ENCODE measurements at regions not wholly inside any gene's neighbourhood (a gene's known extent, or its start where the extent isn't known, plus 50 kb on each side); places are given as distances from the start of the nearest gene placed in this dataset.
A peak's percentile ranks its signal among the peaks of the same experiment; 100 is the strongest.

DNA sequence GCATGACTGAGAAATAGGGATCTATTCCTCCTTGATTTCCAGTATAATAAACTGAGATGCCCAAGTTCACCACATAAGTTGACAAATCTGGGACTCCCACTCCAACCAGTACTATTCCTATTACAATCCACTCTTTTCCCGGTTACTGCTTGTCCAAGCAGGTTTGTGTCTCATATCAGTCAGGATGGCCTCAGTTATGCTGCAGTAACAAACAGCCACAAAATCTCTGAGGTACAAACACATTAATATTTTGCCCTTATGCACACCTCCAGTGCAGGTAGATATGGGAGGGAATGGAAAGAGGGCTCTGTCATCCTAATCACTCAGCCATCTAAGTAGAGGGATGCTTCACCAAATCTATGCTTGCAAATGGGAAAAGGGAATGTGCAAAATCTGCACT is 207.8 kb downstream of the RAB28 start:
- H3K4me3 Mint-ChIP-seq: no peak overlapping the region
- no peaks in the 10 kb centered on the region for H3K27me3 Mint-ChIP-seq
- ATAC-seq (ENCODE audit: low read depth in 2 of 2) (no peak), DNase-seq (no peak)
- H3K9me3 Mint-ChIP-seq: peaks cover 17 to 46% (median 39%) of the 10 kb centered on the region in 7 donors
- peaks cover 11 to 31% of the 10 kb centered on the region in 2 donors for H3K36me3 Mint-ChIP-seq
- no peaks in the 10 kb centered on the region for H3K4me1 Mint-ChIP-seq
- no peak overlapping the region for H3K27ac Mint-ChIP-seq

DNA sequence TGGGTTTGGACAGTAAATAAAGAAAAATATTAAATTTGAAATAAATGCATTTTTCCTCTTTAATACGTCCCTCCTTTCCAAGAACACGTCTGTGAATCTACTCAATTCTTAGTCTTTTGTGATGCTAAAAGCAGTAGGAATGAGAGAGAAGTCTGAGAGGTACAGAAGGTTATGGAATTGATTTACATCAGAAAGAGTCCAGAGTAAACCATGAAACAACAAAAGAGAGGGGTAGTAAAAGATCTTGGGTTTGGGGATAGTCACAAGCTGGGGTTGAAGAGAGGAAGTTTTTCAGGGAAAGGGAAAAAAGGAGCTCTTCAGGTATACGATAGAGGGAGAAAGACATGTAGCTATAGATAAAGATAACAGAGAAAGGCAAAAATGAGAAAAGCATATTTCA is 215.4 kb downstream of the RAB28 start:
- Mint-ChIP-seq H3K4me3 (no peak overlapping the region), H3K27me3 (no peaks in the 10 kb centered on the region), H3K27ac (no peak overlapping the region), H3K36me3 (peaks cover 0 to 5% of the 10 kb centered on the region in 2 donors), H3K4me1 (peaks cover 0 to 5% (median 0%) of the 10 kb centered on the region in 3 donors), H3K9me3 (peaks cover 0 to 27% (median 21%) of the 10 kb centered on the region in 7 donors)
- DNase-seq: no peak
- no peak for ATAC-seq (ENCODE audit: low read depth in 2 of 2)

DNA sequence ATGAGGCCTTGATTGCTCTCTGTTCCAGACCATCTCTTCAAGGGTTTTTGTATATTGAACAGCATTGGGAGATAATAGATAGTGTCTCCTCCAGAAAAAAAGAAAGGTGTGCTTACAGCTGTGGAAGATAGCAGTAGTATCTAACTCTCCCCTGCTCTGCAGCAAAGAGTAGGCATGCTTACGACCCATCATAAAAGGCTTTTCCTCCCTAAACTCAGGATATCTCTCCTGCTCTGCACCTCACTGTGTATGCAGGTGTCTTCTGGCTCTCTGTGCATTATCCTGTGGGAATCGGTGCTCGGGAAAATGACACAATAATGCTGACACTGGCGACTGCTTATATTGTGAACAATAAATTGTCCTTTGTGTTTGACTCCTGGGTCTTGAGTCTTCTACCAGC is 216.0 kb downstream of the RAB28 start:
- no peak overlapping the region for H3K27ac Mint-ChIP-seq
- H3K4me3 Mint-ChIP-seq: no peak overlapping the region
- peaks cover 0 to 22% (median 18%) of the 10 kb centered on the region in 7 donors for H3K9me3 Mint-ChIP-seq
- H3K36me3 Mint-ChIP-seq: peaks cover 0 to 5% of the 10 kb centered on the region in 2 donors
- DNase-seq (no peak), ATAC-seq (ENCODE audit: low read depth in 2 of 2) (no peak)
- peaks cover 0 to 5% (median 0%) of the 10 kb centered on the region in 3 donors for H3K4me1 Mint-ChIP-seq
- no peaks in the 10 kb centered on the region for H3K27me3 Mint-ChIP-seq

DNA sequence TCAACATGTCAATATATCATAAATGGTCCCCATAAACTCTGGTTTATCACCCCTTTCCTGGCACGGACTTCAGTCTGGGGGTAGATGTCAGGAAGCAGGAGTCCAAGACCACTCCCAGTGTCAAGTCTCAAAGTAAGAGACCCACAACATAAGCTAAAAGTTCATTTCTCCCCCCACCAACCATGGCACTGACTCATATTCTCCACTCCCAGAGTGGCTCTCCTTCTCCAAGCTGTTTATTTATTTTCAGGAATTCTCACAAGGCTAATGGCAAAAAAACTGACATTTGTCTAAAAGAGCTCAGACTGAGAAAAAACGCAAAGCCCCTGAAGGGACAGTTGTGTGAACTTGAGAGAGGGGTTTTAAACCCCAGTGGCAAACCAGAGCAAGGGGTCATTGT is 217.0 kb downstream of the RAB28 start:
- no peak overlapping the region for H3K27ac Mint-ChIP-seq
- peaks cover 0 to 5% (median 0%) of the 10 kb centered on the region in 3 donors for H3K4me1 Mint-ChIP-seq
- H3K27me3 Mint-ChIP-seq: no peaks in the 10 kb centered on the region
- DNase-seq (no peak), ATAC-seq (ENCODE audit: low read depth in 2 of 2) (no peak)
- H3K4me3 Mint-ChIP-seq: no peak overlapping the region
- H3K36me3 Mint-ChIP-seq: peaks cover 0 to 5% of the 10 kb centered on the region in 2 donors
- peaks cover 0 to 18% (median 11%) of the 10 kb centered on the region in 7 donors for H3K9me3 Mint-ChIP-seq

DNA sequence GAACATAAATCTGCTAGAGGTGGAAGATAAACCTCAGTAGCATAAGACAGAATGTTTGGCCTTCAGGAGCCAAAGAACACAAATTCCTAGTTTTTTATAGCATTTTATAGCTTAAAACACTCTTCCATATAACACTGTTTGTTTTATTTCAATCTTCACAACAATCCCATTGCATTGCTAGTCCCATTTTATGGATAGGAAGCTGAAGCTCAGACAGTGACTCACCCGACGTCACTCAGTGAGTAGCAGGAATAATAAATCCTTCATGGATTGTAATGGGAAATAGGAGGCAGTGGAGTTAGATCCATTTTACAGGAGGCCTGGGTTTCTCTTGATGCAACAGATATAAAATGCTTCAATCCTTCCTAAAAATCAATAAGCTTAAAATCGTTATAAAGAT is 217.5 kb downstream of the RAB28 start:
- H3K36me3 Mint-ChIP-seq: peaks cover 0 to 5% of the 10 kb centered on the region in 2 donors
- peaks cover 0 to 5% (median 0%) of the 10 kb centered on the region in 3 donors for H3K4me1 Mint-ChIP-seq
- no peak for ATAC-seq (ENCODE audit: low read depth in 2 of 2)
- DNase-seq: no peak
- no peak overlapping the region for H3K4me3 Mint-ChIP-seq
- peaks cover 0 to 14% (median 8%) of the 10 kb centered on the region in 7 donors for H3K9me3 Mint-ChIP-seq
- no peaks in the 10 kb centered on the region for H3K27me3 Mint-ChIP-seq
- H3K27ac Mint-ChIP-seq: no peak overlapping the region

DNA sequence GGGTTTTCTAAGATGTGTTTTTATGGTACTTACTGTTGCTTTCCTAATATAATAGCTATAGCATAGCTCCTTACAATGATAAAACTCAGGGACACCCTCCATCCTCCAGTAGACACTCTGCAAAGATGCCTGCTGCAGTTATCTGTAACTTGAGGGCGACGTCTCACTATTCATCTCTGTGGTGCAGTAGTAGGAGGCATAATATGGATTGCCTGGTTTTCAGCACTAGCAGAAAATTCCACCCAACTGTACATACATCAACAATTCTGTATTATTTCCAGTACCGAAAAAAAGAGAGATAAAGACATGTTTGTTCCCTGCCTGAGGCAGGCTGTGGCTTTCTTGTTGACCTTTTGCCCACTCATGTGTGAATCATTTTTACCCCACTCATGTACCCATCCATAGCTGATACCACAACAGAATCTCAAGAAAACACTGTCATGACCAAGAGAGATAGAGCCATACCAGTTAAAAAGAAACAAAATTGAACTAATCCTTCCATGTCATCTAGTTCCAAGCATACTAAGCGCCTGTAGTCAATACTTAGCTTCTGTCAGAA is 220.1 kb downstream of the RAB28 start:
- H3K27ac Mint-ChIP-seq: no peak overlapping the region
- no peaks in the 10 kb centered on the region for H3K9me3 Mint-ChIP-seq
- no peaks in the 10 kb centered on the region for H3K36me3 Mint-ChIP-seq
- ATAC-seq (ENCODE audit: low read depth in 2 of 2) (no peak), DNase-seq (no peak)
- H3K27me3 Mint-ChIP-seq: no peaks in the 10 kb centered on the region
- H3K4me1 Mint-ChIP-seq: peaks cover 0 to 5% (median 0%) of the 10 kb centered on the region in 3 donors
- H3K4me3 Mint-ChIP-seq: no peak overlapping the region

DNA sequence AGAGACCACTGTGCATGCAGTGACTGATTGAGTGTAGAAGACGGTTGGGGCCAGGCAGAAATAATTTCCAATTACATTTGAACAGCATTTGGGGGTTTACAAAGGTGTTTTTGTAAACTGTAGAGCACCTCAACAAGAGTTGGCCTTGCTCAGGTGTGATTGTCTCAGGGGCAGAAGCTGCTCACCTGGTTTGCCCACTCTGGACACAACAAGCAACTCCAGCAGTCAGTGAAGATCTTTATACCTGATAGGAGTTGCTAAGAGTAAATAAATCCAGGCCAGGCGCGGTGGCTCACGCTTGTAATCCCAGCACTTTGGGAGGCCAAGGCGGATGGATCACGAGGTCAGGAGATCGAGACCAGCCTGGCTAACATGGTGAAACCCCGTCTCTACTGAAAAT is 221.3 kb downstream of the RAB28 start:
- DNase-seq (no peak), ATAC-seq (ENCODE audit: low read depth in 2 of 2) (no peak)
- peaks cover 0 to 5% (median 0%) of the 10 kb centered on the region in 3 donors for H3K4me1 Mint-ChIP-seq

DNA sequence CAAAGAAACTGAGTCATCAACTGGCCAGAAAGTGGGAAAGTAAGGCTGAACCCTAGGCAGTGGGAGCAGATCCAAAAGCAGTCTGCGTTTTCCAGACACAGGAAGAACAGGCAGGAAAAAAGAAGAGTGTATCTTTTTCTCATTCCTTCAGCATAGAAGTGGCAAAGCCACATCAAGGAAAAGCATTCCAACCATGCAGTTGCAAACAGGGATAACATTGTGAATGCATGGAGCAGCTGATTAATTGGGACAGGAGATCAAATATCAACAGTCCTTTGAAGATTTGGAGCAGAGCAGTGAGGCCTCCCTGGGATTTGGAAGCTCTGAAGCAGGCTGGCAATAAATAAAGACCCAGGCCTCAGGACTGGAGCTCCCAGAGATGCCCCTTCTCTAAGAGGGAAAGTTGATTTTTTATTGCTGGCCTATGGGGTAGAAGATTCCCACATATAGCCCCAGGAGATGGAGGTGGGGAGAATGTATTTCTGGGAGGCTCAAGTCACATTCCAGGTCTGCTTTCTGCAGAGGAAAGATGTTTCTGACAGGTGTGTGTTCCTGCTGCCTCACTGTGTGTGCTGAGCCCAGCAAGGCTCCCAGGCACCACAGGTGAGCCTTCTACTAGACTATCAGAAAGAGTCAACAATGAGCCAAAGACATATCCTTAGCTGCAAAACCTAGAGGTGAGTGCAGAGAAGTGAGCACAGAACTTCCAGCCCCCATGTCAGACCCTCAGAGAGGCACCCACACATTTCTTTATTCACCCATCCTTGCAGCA is 222.5 kb downstream of the RAB28 start:
- no peak overlapping the region for H3K4me3 Mint-ChIP-seq

More for the DNA sequence above, 221.3 kb downstream of the RAB28 start:
- no peak overlapping the region for H3K4me3 Mint-ChIP-seq
- no peaks in the 10 kb centered on the region for H3K36me3 Mint-ChIP-seq
- H3K27me3 Mint-ChIP-seq: no peaks in the 10 kb centered on the region
- H3K27ac Mint-ChIP-seq: no peak overlapping the region
- no peaks in the 10 kb centered on the region for H3K9me3 Mint-ChIP-seq

DNA sequence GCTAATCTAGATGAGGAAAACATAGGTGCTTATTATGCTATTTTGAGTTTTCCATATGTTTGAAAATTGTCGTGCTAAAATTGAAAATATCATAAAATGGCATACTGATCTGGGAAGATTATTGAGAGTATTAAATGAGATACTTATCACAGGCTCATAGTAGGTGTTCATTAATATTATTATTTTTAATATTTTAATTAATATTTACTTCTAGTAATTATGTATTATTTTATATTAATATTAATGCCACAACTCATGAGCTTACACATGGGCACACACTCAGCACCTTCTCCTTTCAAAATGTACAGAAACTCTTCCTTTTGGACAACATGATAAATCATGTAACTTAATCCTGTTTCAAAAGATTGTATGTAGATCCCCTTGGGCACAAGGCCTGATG is 223.6 kb downstream of the RAB28 start:
- H3K4me3 Mint-ChIP-seq: no peak overlapping the region
- no peak overlapping the region for H3K27ac Mint-ChIP-seq
- DNase-seq: no peak
- H3K27me3 Mint-ChIP-seq: no peaks in the 10 kb centered on the region
- H3K36me3 Mint-ChIP-seq: no peaks in the 10 kb centered on the region
- no peak for ATAC-seq (ENCODE audit: low read depth in 2 of 2)
- peaks cover 0 to 5% (median 0%) of the 10 kb centered on the region in 3 donors for H3K4me1 Mint-ChIP-seq
- H3K9me3 Mint-ChIP-seq: peaks cover 0 to 2% (median 0%) of the 10 kb centered on the region in 7 donors

More for the DNA sequence above, 222.5 kb downstream of the RAB28 start:
- H3K36me3 Mint-ChIP-seq: no peaks in the 10 kb centered on the region
- no peak for ATAC-seq (ENCODE audit: low read depth in 2 of 2)
- H3K4me1 Mint-ChIP-seq: peaks cover 0 to 5% (median 0%) of the 10 kb centered on the region in 3 donors
- H3K9me3 Mint-ChIP-seq: no peaks in the 10 kb centered on the region
- peak overlapping the region in 1 of 6 donors; percentile 76 for H3K27ac Mint-ChIP-seq
- no peak for DNase-seq
- H3K27me3 Mint-ChIP-seq: no peaks in the 10 kb centered on the region

DNA sequence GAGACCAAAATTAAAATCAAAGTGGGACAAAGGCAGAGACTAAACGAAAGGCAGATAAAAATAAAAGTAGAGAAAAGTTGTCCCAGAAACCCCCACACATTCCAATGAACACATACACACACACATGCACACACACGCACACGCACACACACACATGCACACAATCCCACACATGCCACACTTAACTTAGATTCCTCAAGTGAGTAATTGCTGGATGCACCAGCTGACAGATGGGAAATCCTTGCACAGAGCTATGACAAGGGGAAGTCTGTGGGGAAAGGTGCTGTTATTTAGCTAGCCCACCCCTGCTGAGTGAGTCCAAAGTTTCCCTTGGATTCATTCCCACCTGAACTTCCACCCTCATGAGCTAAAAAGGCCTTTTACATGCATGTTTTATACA is 233.9 kb downstream of the RAB28 start:
- peaks cover 8 to 40% of the 10 kb centered on the region in 2 donors for H3K36me3 Mint-ChIP-seq
- H3K4me1 Mint-ChIP-seq: no peaks in the 10 kb centered on the region
- peak overlapping the region in 1 of 6 donors; percentile 9 for H3K27ac Mint-ChIP-seq
- H3K9me3 Mint-ChIP-seq: peaks cover 16 to 48% (median 29%) of the 10 kb centered on the region in 7 donors
- no peak overlapping the region for H3K4me3 Mint-ChIP-seq
- no peaks in the 10 kb centered on the region for H3K27me3 Mint-ChIP-seq
- no peak for ATAC-seq (ENCODE audit: low read depth in 2 of 2)
- no peak for DNase-seq

DNA sequence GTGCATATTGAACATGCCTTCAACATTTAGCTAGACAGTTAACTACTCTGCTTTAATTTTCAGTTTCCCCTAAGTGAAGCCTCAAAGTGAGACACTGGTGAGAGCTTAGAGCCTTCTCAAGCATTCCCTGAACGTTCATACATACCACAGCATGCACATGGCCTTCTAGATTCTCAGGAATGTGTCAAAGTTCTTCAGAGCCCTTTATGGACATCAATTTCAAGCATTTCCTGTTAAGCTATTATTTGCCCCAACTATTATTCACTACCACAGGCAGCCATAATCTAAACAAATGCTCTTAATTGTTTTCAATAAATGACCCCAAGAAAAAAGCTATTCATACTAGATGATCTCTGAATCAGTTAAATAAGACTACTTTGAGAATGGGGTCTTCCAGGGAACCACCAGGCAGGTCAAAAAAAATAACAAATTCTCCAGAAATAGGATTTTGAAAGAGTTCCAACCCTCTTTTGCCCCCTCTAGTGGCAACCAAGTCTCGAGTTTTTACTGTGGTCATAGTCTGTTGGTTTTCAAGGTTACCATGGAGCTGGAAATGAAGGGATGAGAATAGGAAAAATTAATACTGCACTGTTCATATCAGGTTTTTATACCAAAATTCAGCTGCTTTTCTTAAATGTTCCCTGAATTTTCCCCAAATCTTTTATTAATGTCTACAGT is 235.4 kb downstream of the RAB28 start:
- DNase-seq: no peak
- peaks cover 16 to 49% (median 27%) of the 10 kb centered on the region in 7 donors for H3K9me3 Mint-ChIP-seq
- no peak overlapping the region for H3K27ac Mint-ChIP-seq
- H3K4me3 Mint-ChIP-seq: no peak overlapping the region
- H3K4me1 Mint-ChIP-seq: no peaks in the 10 kb centered on the region
- peaks cover 8 to 40% of the 10 kb centered on the region in 2 donors for H3K36me3 Mint-ChIP-seq
- H3K27me3 Mint-ChIP-seq: no peaks in the 10 kb centered on the region
- no peak for ATAC-seq (ENCODE audit: low read depth in 2 of 2)

DNA sequence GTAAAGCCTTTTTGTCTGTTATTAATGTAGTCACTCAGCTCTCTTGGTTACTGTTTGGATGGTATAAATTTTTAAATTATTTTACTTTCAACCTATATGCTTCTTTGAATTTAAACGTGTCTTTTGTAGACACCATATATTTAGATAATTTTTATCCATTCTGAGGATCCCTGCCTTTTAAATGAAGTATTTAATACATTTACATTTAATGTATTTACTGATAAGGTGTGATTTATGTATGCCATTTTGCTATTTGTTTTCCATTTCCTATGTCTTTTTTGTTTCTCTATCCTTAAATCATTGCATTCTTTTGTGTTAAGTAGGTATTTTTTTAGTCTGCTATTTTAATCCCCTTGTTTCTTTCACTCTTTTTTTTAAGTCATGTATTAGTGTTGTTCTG is 238.0 kb downstream of the RAB28 start:
- Mint-ChIP-seq H3K4me3 (no peak overlapping the region), H3K27me3 (no peaks in the 10 kb centered on the region), H3K36me3 (peaks cover 8 to 35% of the 10 kb centered on the region in 2 donors), H3K4me1 (no peaks in the 10 kb centered on the region), H3K27ac (no peak overlapping the region), H3K9me3 (peaks cover 16 to 49% (median 27%) of the 10 kb centered on the region in 7 donors)
- DNase-seq (no peak), ATAC-seq (ENCODE audit: low read depth in 2 of 2) (no peak)

DNA sequence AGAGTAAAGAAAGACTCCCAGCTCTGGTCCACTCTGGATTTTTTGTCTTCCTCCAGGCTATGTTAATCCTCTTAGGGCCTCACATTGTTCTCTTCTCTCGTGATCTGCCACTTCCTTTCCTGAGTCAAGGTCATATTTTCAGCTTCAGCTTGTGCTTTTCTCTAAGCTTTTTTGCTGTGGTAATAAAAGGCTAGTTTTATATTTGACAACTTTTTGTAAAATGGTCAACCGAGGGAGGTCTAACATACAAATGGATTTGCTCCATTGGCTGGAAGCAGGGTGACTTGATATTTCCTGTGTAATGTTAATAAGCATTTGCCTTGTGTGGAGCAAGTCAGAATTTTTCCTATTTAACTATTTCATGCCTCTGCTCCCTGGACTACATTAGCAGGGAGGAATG is 239.7 kb downstream of the RAB28 start:
- Mint-ChIP-seq H3K36me3 (peaks cover 8 to 24% of the 10 kb centered on the region in 2 donors), H3K4me1 (no peaks in the 10 kb centered on the region), H3K4me3 (no peak overlapping the region), H3K27ac (no peak overlapping the region), H3K27me3 (no peaks in the 10 kb centered on the region), H3K9me3 (peaks cover 8 to 40% (median 25%) of the 10 kb centered on the region in 7 donors)
- no peak for DNase-seq
- ATAC-seq (ENCODE audit: low read depth in 2 of 2): no peak

DNA sequence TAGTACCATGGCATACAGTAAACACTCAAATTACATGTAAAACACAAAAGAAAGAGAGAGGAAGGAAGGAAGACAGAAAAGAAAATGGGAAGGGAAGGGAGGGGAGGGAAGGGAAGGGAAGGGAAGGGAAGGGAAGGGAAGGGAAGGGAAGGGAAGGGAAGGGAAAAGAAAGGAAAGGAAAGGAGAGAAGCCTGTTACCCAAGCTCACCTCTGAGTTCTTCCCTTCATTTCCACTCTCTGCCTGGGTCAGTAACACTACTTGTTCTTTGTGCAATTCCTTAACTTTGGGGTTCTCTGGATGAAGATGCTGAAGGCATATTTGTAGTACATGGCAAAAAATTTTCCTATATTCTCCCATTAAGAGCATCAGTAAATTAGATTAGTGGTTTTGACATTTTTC is 241.0 kb downstream of the RAB28 start:
- peaks cover 6 to 30% (median 20%) of the 10 kb centered on the region in 7 donors for H3K9me3 Mint-ChIP-seq
- DNase-seq (no peak), ATAC-seq (ENCODE audit: low read depth in 2 of 2) (no peak)
- no peak overlapping the region for H3K27ac Mint-ChIP-seq
- no peaks in the 10 kb centered on the region for H3K27me3 Mint-ChIP-seq
- no peaks in the 10 kb centered on the region for H3K4me1 Mint-ChIP-seq
- peaks cover 4 to 19% of the 10 kb centered on the region in 2 donors for H3K36me3 Mint-ChIP-seq
- H3K4me3 Mint-ChIP-seq: no peak overlapping the region
